ENCODE measurements at regions not wholly inside any gene's neighbourhood (a gene's known extent, or its start where the extent isn't known, plus 50 kb on each side); places are given as distances from the start of the nearest gene placed in this dataset.
"Not testable (repeated sequence)": the region's sequence is repeated elsewhere in the genome, so short reads cannot be mapped to it uniquely, and the experiment has no call there.

DNA sequence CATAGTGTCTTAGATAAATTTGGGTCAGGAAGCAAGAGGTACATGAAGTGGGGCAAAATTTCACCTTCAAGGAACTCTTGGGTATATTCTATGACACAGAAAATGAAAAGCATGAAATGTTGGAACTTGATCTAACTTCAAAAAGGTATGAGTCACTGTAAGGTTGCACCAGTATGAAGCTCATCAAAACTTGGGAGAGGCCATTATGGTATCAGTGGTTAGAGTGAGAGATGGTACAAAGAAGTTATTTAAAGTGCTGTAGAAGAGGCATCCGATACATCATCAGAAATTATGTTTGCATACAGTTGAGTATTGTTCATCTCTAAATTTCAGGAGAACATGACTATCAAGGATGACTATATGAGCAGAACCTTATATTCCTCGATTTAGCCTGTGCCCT, 302.9 kb upstream of the SUCLG2 start:
- no peak for DNase-seq (ENCODE audit: low spot score)

GRCh38 chr3:67947808-67948508, 293.5 kb upstream of the SUCLG2 start:
- DNase-seq (ENCODE audit: low spot score), result no peak

GRCh38 chr3:67946436-67946835, 292.0 kb upstream of the SUCLG2 start:
- DNase-seq (ENCODE audit: low spot score), result peak; percentile 6

- no peak for DNase-seq (ENCODE audit: low spot score)
These were observed 289.1 kb upstream of the SUCLG2 start for GRCh38 chr3:67943546-67943945.

DNA sequence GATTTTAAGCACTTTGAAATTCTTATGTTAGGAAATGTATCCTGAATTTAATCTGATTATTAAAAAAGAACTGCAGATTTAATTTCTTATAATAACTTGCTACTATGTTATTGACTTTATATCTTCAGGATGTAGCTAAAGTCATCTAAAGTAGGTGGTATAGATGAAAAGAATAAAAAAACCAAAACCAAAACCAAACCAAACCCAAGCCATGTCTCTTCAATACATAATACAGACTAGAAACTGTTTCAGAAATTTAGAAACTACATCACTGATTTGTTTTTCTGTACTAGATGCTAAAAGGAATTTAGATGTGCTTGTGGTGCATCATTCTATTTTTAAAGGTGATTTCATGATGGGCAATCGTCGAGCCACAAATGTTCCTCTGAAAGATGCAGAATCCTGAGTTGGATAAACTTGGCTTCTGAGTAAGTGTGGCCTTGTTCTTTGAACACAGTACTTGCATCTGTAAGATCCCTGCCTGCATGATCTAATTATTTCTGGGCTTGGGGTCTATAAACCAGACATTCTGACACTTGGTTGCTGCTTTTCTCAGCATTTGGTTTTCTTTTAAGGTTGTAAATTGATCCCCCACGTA, 287.1 kb upstream of the SUCLG2 start:
- no peak for DNase-seq (ENCODE audit: low spot score)

DNA sequence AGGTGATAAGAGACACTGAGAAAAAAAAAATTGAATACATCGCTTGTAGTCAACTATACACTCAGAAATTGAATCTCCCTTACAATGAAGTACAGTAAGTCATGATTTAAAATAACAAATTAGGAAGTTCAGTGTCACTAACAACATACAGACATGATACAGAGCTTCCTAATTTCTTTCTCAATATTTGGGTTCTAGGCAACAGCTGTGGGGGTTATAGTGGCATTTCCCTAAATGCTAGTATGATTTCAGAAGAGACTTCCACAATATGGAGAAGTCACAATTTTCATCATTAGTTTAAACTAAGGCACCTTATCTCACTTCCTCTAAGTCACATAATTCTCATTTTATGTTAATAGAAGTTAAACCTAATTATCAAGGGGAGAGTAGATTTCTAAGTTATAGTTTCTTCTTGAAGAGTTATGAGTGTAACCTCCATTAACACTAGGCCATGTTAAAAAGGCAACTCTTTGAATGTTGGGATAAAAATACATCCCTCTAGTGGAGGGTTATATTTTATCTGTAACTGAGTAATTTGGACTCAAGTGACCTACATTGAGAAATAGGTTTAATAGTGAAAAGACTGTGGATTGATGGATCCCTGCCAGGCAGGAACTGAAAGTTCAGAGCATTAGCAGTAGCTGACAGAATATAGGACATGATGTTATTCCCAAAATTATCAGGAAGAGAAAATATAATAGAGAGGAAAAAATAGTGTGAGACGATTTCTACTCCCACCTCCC, 286.0 kb upstream of the SUCLG2 start:
- peak; percentile 11 for DNase-seq (ENCODE audit: low spot score)

GRCh38 chr3:67937498-67938118, 283.2 kb upstream of the SUCLG2 start:
- no peak for DNase-seq (ENCODE audit: low spot score)

DNA sequence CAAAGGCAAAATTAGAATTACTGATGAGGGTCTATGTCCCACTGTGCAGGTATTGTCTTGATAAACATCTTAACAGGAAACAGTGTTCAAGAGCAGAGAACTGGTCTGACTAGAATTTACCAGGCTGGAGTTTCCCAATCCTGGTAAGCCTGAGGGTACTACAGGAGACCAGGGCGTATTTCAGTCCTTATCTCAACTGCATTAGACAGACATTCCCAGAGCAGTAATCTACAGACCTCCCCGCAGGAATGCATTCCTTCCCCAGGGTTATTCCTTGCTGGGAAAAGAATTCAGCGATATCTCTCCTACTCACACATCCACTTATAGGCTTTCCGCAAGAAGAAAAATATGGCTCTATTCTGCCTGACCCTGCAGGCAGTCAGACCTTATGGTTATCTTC, 276.0 kb upstream of the SUCLG2 start:
- DNase-seq (ENCODE audit: low spot score), result not testable (repeated sequence)

DNA sequence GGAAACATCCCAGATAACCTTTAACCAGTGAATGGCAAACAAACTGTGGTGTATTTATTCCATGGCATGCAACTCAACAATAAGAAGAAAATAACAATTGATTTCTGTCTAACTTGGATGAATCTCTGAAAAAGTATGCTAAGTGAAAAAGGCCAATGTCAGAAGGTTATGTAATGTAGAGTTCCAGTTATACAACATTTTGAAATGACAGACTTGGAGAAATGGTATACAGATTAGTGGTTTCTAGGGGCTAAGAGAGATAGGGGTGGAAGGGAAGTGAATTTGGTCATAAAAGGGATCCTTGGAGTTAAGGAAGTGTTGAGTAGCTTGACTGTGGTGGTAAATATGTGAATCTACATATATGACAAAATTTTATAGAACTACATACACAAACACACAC, 269.4 kb upstream of the SUCLG2 start:
- DNase-seq (ENCODE audit: low spot score), result no peak

DNA sequence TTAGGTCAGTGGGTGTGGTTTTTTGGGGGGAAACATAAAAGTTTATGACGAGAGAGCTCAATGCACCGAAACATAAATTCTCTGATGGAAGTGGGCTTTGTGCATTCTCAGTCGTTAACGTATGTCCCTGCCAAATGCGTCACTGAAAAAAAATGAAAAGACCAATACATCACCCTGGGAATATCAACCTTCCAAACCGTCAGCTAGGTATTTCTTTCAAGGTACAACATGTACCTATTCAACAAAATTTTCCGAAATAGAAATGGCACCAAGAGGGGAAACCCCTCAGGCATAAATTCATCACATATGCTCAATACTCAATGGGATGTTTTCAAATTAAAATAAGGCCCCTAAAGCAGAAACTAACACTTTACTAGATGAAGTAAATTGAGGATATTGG, 266.6 kb upstream of the SUCLG2 start:
- no peak for DNase-seq (ENCODE audit: low spot score)

- DNase-seq (ENCODE audit: low spot score), result no peak
These were observed 265.9 kb upstream of the SUCLG2 start for GRCh38 chr3:67920311-67920710.

DNA sequence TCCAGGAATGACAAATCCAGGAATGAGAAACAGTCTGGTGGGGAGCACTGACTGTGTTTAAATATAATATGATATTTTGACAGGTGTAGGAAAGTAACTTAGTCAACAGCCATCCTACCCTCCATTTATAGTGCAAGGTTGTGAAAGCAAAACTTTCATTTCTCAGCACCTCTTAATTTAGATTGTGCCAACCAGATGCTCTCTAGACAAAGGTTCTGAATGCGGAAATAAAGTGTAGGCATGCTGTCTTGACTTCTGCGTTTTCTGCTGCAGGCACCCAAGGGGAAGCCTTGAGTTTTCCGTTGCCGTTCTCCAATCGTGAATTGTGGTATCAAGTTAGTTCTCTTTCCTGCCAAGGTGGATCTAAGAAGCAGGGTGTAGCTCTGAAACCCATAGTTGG, 261.9 kb upstream of the SUCLG2 start:
- DNase-seq (ENCODE audit: low spot score), result no peak

- peak; percentile 20 for DNase-seq (ENCODE audit: low spot score)
These were observed 253.3 kb upstream of the SUCLG2 start for GRCh38 chr3:67907735-67908134.

GRCh38 chr3:67906261-67906660, 251.8 kb upstream of the SUCLG2 start:
- no peak for DNase-seq (ENCODE audit: low spot score)

GRCh38 chr3:67901681-67902080, 247.3 kb upstream of the SUCLG2 start:
- DNase-seq (ENCODE audit: low spot score), result peak; percentile 4

GRCh38 chr3:67898916-67899315, 244.5 kb upstream of the SUCLG2 start:
- DNase-seq (ENCODE audit: low spot score), result no peak

DNA sequence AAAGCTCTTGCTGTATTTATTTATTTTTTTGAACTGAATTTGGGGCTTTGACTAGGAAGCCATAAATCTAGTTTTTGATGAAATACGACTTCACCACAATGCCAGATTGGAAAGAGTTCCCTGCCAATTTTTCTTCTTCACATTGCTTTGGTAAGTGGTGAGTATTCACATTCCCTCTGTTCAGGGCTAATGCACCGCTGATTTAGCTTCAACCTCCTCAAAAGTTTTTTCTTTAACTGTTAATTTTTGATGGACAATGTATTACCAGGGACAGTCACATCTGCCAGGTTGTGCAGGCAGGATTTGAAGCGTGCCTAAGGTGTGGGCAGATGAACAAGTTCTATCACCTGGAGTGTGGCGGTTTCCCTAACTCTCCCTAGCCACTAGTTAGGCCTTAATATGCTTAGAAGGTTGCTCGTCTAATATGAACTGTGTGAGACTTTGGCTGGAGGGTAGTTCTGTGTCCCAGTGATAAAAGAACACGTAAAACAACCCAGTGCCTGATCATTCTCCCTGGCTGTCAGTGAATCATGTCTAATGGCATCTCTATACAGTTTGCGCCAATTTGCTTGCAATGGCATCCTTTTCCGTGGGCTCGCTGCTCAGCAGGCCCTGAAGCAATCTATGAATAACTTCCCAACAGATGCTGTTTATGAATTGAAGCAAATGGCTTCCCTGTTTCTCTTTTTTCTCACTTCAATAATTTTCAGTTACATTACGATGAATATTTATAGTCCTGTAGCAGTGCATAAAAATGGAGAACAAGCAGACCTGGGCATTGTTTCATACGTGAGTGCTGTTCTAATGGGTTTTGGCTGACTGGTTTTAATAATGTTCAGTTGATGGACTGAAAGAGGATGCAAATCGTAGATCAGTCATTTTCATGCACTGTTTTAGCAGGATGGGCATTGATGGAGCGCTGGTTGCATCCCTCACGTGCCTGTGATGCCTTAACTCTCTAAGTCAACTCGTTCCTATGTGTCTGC, 243.2 kb upstream of the SUCLG2 start:
- DNase-seq (ENCODE audit: low spot score), result no peak

GRCh38 chr3:67896130-67896529, 241.7 kb upstream of the SUCLG2 start:
- no peak for DNase-seq (ENCODE audit: low spot score)

- no peak for DNase-seq (ENCODE audit: low spot score)
These were observed 240.1 kb upstream of the SUCLG2 start for GRCh38 chr3:67894510-67894909.

GRCh38 chr3:67884345-67884744, 229.9 kb upstream of the SUCLG2 start:
- DNase-seq (ENCODE audit: low spot score), result no peak

DNA sequence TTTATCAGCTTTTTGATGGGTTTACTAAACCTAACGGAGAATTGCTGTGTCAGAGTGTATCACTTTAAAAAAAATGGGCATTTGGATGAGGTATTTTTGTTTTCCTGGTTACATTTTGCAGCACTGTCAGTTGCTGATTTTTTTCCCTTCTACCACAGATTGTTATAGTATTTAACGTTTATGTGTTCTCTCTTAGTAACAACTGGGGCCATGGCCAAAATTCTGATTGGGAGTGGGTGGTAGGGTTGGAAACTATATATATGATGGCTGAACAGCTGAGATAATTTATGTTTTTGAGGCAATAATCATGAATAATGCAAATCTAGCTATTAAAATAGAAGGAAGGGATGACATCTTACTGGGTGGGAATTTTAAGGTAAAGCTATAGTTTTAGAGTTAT, 229.4 kb upstream of the SUCLG2 start:
- no peak for DNase-seq (ENCODE audit: low spot score)

DNA sequence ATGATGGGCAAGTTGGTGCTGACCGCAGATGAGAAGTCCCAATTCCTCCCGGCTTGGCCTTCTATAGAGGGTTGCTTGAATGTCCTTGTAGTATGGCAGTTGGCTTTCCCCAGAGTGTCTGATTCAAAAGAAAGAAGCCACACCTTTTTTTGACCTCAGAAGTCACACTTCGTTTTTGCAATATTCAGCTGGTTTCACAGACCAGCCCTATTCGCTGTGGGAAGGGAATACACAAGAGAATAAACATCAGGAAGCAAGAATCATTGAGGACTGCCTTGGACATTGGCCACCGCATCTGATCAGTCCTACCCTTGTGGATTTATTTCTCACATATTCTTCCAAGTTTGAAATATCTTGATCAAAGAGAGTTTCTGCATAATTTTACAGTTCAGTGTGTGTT, 228.6 kb upstream of the SUCLG2 start:
- no peak for DNase-seq (ENCODE audit: low spot score)
